ENCODE measurements at regions not wholly inside any gene's neighbourhood (a gene's known extent, or its start where the extent isn't known, plus 50 kb on each side); places are given as distances from the start of the nearest gene placed in this dataset.
"Not testable (repeated sequence)": the region's sequence is repeated elsewhere in the genome, so short reads cannot be mapped to it uniquely, and the experiment has no call there.

DNA sequence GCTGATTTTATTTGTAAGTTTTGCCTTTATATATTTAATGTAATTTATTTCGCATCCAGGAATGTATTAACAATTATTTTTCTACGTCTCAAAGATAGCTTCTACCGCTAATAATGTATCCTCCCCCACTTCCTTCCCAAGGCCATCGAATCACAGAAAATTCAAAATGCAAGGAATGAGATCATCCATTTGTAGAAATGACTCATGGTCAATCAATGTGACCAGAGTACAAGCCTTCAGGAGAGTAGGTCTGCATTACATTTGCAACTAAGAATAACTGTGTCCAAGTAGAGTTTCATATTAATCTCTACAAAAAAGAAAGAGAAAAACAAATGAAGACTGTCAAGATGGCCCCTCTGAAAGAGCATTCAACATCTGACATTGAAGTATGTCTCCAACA is 205.9 kb upstream of the PHF14 start:
- Mint-ChIP-seq H3K36me3 (ENCODE audit: insufficient read depth) (no peaks in the 10 kb centered on the region), H3K4me1 (ENCODE audit: low read depth) (no peaks in the 10 kb centered on the region), H3K9me3 (ENCODE audit: low read depth) (no peaks in the 10 kb centered on the region), H3K4me3 (ENCODE audit: low read depth) (no peak overlapping the region), H3K27ac (no peak overlapping the region), H3K27me3 (no peaks in the 10 kb centered on the region)
- no peak for DNase-seq (ENCODE audit: low spot score, unreplicated experiment)
- no peak for TF ChIP-seq CTCF (IDR thresholded peaks at IDR 0.05; ENCODE audit: unreplicated experiment)

GRCh38 chr7:10770176-10770575 is 203.5 kb upstream of the PHF14 start:
- no peaks in the 10 kb centered on the region for H3K27me3 Mint-ChIP-seq
- TF ChIP-seq CTCF (IDR thresholded peaks at IDR 0.05; ENCODE audit: unreplicated experiment), result no peak
- H3K4me3 Mint-ChIP-seq (ENCODE audit: low read depth), result no peak overlapping the region
- no peak overlapping the region for H3K27ac Mint-ChIP-seq
- no peaks in the 10 kb centered on the region for H3K4me1 Mint-ChIP-seq (ENCODE audit: low read depth)
- no peaks in the 10 kb centered on the region for H3K9me3 Mint-ChIP-seq (ENCODE audit: low read depth)
- no peak for DNase-seq (ENCODE audit: low spot score, unreplicated experiment)
- no peaks in the 10 kb centered on the region for H3K36me3 Mint-ChIP-seq (ENCODE audit: insufficient read depth)

DNA sequence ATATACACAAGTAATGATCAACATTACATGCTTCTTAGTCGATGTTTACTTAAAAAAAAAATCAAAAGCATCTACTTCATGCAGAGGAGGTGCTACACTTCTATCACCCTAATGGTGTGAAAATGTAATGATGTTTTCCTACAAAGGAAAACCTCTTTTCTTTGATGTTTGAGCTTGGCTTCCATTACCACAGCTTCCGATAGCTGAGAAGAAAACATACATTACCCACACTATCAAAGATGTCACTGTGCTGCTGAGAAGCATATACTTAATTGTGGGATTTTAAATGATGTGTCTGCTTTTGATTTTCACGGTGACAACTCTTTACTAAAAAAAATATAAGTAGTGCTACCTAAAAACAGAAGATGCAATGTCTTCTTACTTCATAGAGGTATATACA is 200.2 kb upstream of the PHF14 start:
- no peaks in the 10 kb centered on the region for H3K36me3 Mint-ChIP-seq (ENCODE audit: insufficient read depth)
- TF ChIP-seq CTCF (IDR thresholded peaks at IDR 0.05; ENCODE audit: unreplicated experiment), result no peak
- H3K27me3 Mint-ChIP-seq, result no peaks in the 10 kb centered on the region
- H3K4me1 Mint-ChIP-seq (ENCODE audit: low read depth), result no peaks in the 10 kb centered on the region
- H3K4me3 Mint-ChIP-seq (ENCODE audit: low read depth), result no peak overlapping the region
- H3K27ac Mint-ChIP-seq, result no peak overlapping the region
- H3K9me3 Mint-ChIP-seq (ENCODE audit: low read depth), result no peaks in the 10 kb centered on the region
- DNase-seq (ENCODE audit: low spot score, unreplicated experiment), result no peak

DNA sequence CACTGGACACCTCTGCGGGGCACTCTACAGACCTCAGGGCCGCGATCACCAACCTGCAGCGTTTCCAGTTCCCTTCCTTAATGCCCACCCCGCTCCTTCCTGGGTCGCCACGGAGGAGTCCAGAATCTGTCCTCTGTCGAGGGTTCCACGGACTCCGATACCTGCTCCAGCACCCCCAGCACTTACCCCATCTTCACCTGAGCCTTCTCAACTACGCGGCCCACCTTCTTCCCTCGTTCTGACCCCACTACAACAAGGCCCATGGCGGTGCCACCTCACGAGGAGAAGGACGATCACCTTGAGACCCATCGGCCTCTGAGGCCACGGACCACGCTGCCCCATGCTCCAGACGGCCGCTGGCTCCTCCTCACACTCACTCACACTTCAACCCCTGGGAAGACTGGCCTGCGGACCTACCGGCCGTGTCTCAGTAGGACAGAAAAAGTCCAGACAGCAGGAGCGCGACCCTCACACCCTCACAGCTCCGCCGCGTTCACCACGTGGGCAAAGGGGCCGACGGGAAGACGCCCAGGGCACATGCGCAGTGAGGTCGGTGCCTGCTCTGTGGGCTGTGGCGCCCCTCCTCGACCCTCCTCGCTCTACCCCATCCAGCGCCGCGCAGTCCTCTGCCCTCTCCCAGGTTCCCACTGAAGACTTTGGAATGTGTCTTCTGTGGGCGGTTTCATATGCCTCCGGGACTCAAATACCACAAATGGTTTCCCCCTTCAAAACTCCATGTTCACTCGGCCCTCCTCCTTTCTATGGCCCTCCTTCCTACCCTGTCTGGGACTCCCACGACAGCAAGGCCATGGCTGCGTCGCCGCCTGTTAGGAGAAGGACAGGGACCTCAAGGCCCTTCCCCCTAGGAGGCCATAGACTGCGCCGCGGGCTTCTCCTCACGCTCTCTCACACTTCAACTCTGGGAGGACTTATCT is 193.9 kb upstream of the PHF14 start:
- Mint-ChIP-seq H3K36me3 (ENCODE audit: insufficient read depth) (no peaks in the 10 kb centered on the region), H3K27ac (no peak overlapping the region), H3K4me1 (ENCODE audit: low read depth) (no peaks in the 10 kb centered on the region), H3K9me3 (ENCODE audit: low read depth) (peaks cover 5% of the 10 kb centered on the region), H3K4me3 (ENCODE audit: low read depth) (no peak overlapping the region), H3K27me3 (no peaks in the 10 kb centered on the region)
- DNase-seq (ENCODE audit: low spot score, unreplicated experiment), result no peak
- no peak for TF ChIP-seq CTCF (IDR thresholded peaks at IDR 0.05; ENCODE audit: unreplicated experiment)

DNA sequence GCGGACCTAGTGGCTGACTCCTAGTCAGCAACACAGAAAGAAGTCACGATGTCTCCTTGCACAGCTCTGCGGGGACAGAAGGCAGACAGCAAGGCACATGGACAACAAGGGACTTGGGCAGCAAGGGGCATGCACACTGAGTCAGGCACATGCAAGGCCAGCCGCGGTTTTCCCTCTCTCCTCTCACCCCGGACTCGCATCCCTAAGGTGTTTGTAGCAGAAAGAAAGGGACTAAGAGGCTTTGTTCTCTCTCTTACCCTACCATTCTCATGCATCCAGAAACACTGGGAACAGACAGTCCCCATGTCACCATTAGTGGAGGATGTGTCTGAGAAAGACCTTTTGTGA is 193.3 kb upstream of the PHF14 start:
- H3K9me3 Mint-ChIP-seq (ENCODE audit: low read depth), result peaks cover 5% of the 10 kb centered on the region
- no peak overlapping the region for H3K4me3 Mint-ChIP-seq (ENCODE audit: low read depth)
- H3K27me3 Mint-ChIP-seq, result no peaks in the 10 kb centered on the region
- no peaks in the 10 kb centered on the region for H3K36me3 Mint-ChIP-seq (ENCODE audit: insufficient read depth)
- DNase-seq (ENCODE audit: low spot score, unreplicated experiment), result no peak
- no peaks in the 10 kb centered on the region for H3K4me1 Mint-ChIP-seq (ENCODE audit: low read depth)
- no peak overlapping the region for H3K27ac Mint-ChIP-seq
- no peak for TF ChIP-seq CTCF (IDR thresholded peaks at IDR 0.05; ENCODE audit: unreplicated experiment)

- not testable (repeated sequence) for H3K36me3 Mint-ChIP-seq (ENCODE audit: insufficient read depth); H3K27me3 Mint-ChIP-seq; H3K27ac Mint-ChIP-seq; H3K9me3 Mint-ChIP-seq (ENCODE audit: low read depth); H3K4me3 Mint-ChIP-seq (ENCODE audit: low read depth); DNase-seq (ENCODE audit: low spot score, unreplicated experiment); H3K4me1 Mint-ChIP-seq (ENCODE audit: low read depth)
Measured at GRCh38 chr7:10786976-10787375, 186.7 kb upstream of the PHF14 start.
